ENCODE measurements at regions not wholly inside any gene's neighbourhood (a gene's known extent, or its start where the extent isn't known, plus 50 kb on each side); places are given as distances from the start of the nearest gene placed in this dataset.

- CTCF ChIA-PET, result no interaction called here
- peaks cover 4% of the 10 kb centered on the region for H3K4me1 ChIP-seq (ENCODE audit: control insufficient read depth, insufficient read depth, low read length)
- POLR2A ChIA-PET, result no interaction called here
These were observed 98.0 kb upstream of the EFEMP1 start for GRCh38 chr2:56021579-56021978.

GRCh38 chr2:56025469-56026193, 102.0 kb upstream of the EFEMP1 start:
- ChIA-PET CTCF (interaction anchor here (0.9 kb wide), 1 partner anchor 57 kb away, joined by 3 read pairs; no protein-coding TSS in a partner anchor), POLR2A (no interaction called here)
- no peak overlapping the region for H3K27ac ChIP-seq (ENCODE audit: extremely low read depth, low read depth, low read length)
- H3K9me3 ChIP-seq (ENCODE audit: control insufficient read depth, insufficient read depth, low read depth, low read length), result no peaks in the 10 kb centered on the region
- H3K36me3 ChIP-seq (ENCODE audit: control insufficient read depth in 2 of 2, insufficient read depth in 1 of 2, low read length in 2 of 2), result no peaks in the 10 kb centered on the region
- H3K4me1 ChIP-seq (ENCODE audit: control insufficient read depth, insufficient read depth, low read length), result peaks cover 4% of the 10 kb centered on the region
- H3K4me3 ChIP-seq (ENCODE audit: low read depth, low read length), result no peak overlapping the region
- TF ChIP-seq ZNF311 (tag by site-specific recombination; IDR thresholded peaks at IDR 0.05; ENCODE audit: borderline replicate concordance), result no peak
- TF ChIP-seq REST (tag by site-specific recombination; IDR thresholded peaks at IDR 0.05), result no peak

More at GRCh38 chr2:56021579-56021978, 98.0 kb upstream of the EFEMP1 start:
- no peak overlapping the region for H3K27ac ChIP-seq (ENCODE audit: extremely low read depth, low read depth, low read length)
- no peak for TF ChIP-seq WT1 (tag by site-specific recombination; IDR thresholded peaks at IDR 0.05)
- H3K4me3 ChIP-seq (ENCODE audit: low read depth, low read length), result no peak overlapping the region
- no peaks in the 10 kb centered on the region for H3K9me3 ChIP-seq (ENCODE audit: control insufficient read depth, insufficient read depth, low read depth, low read length)
- H3K36me3 ChIP-seq (ENCODE audit: control insufficient read depth in 2 of 2, insufficient read depth in 1 of 2, low read length in 2 of 2), result no peaks in the 10 kb centered on the region

- no peaks in the 10 kb centered on the region for H3K36me3 ChIP-seq (ENCODE audit: control insufficient read depth in 2 of 2, insufficient read depth in 1 of 2, low read length in 2 of 2)
- CTCF ChIA-PET, result interaction anchor here (0.5 kb wide), 1 partner anchor 17 kb away, joined by 3 read pairs; no protein-coding TSS in a partner anchor
- POLR2A ChIA-PET, result no interaction called here
- TF ChIP-seq ZNF621 (tag by site-specific recombination; IDR thresholded peaks at IDR 0.05), result no peak
- no peak for TF ChIP-seq ZNF473 (tag by site-specific recombination; IDR thresholded peaks at IDR 0.05)
- no peak for TF ChIP-seq ZNF549 (tag by site-specific recombination; IDR thresholded peaks at IDR 0.05)
- TF ChIP-seq, protein P1, sequence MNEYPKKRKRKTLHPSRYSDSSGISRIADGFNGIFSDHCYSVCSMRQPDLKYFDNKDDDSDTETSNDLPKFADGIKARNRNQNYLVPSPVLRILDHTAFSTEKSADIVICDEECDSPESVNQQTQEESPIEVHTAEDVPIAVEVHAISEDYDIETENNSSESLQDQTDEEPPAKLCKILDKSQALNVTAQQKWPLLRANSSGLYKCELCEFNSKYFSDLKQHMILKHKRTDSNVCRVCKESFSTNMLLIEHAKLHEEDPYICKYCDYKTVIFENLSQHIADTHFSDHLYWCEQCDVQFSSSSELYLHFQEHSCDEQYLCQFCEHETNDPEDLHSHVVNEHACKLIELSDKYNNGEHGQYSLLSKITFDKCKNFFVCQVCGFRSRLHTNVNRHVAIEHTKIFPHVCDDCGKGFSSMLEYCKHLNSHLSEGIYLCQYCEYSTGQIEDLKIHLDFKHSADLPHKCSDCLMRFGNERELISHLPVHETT (tag by site-specific recombination; IDR thresholded peaks at IDR 0.05), result no peak
- TF ChIP-seq ZNF239 (tag by site-specific recombination; IDR thresholded peaks at IDR 0.05), result no peak
- no peak for TF ChIP-seq ZNF404 (tag by site-specific recombination; IDR thresholded peaks at IDR 0.05)
- no peak for TF ChIP-seq PRDM4 (tag by site-specific recombination; IDR thresholded peaks at IDR 0.05)
- TF ChIP-seq ZNF513 (tag by site-specific recombination; IDR thresholded peaks at IDR 0.05), result no peak
- no peak for TF ChIP-seq ZNF202 (tag by site-specific recombination; IDR thresholded peaks at IDR 0.05; ENCODE audit: borderline replicate concordance)
- no peak for TF ChIP-seq ZNF2 (tag by site-specific recombination; IDR thresholded peaks at IDR 0.05)
- TF ChIP-seq, protein P2, sequence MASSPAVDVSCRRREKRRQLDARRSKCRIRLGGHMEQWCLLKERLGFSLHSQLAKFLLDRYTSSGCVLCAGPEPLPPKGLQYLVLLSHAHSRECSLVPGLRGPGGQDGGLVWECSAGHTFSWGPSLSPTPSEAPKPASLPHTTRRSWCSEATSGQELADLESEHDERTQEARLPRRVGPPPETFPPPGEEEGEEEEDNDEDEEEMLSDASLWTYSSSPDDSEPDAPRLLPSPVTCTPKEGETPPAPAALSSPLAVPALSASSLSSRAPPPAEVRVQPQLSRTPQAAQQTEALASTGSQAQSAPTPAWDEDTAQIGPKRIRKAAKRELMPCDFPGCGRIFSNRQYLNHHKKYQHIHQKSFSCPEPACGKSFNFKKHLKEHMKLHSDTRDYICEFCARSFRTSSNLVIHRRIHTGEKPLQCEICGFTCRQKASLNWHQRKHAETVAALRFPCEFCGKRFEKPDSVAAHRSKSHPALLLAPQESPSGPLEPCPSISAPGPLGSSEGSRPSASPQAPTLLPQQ (tag by site-specific recombination; IDR thresholded peaks at IDR 0.05), result no peak
- TF ChIP-seq ZNF140 (tag by site-specific recombination; IDR thresholded peaks at IDR 0.05), result no peak
- no peak for TF ChIP-seq ZFP69B (tag by site-specific recombination; IDR thresholded peaks at IDR 0.05)
- TF ChIP-seq ZNF398 (tag by site-specific recombination; IDR thresholded peaks at IDR 0.05), result no peak
- no peak for TF ChIP-seq BCL11A (tag by site-specific recombination; IDR thresholded peaks at IDR 0.05; ENCODE audit: low read depth)
- no peaks in the 10 kb centered on the region for H3K4me1 ChIP-seq (ENCODE audit: control insufficient read depth, insufficient read depth, low read length)
- H3K4me3 ChIP-seq (ENCODE audit: low read depth, low read length), result no peak overlapping the region
- no peaks in the 10 kb centered on the region for H3K9me3 ChIP-seq (ENCODE audit: control insufficient read depth, insufficient read depth, low read depth, low read length)
- no peak overlapping the region for H3K27ac ChIP-seq (ENCODE audit: extremely low read depth, low read depth, low read length)
These were observed 103.2 kb upstream of the EFEMP1 start for GRCh38 chr2:56026828-56027227.
